Stimulated activated CD8-positive, alpha-beta memory T cell treated with anti-CD3 and anti-CD28 coated beads, Interleukin-7, amount 100 ng/mL, for 48 hours (primary cell): ENCODE measurements at regions not wholly inside any gene's neighbourhood (a gene's known extent, or its start where the extent isn't known, plus 50 kb on each side); places are given as distances from the start of the nearest gene placed in this dataset.

Experiments
- DNase-seq, 2 donors: peaks; one replicate each; pipeline ENCODE4 v3.0.0-alpha.2; 2020; ENCODE audit warnings: low read depth in 1 of 2; ENCODE audit errors: extremely low read depth in 1 of 2

GRCh38 chr1:88407248-88407647 is 276.8 kb upstream of the PKN2 start:
- no peak for DNase-seq

- no peak for DNase-seq
Measured at GRCh38 chr1:88421997-88422396, 262.1 kb upstream of the PKN2 start.

- no peak for DNase-seq
Measured at GRCh38 chr1:88433556-88433955, 250.5 kb upstream of the PKN2 start.

- DNase-seq: no peak
Measured at GRCh38 chr1:88434836-88435235, 249.2 kb upstream of the PKN2 start.

GRCh38 chr1:88441022-88441421 is 243.1 kb upstream of the PKN2 start:
- no peak for DNase-seq

GRCh38 chr1:88451856-88452255 is 232.2 kb upstream of the PKN2 start:
- no peak for DNase-seq

GRCh38 chr1:88453295-88453694 is 230.8 kb upstream of the PKN2 start:
- no peak for DNase-seq

GRCh38 chr1:88454781-88455180 is 229.3 kb upstream of the PKN2 start:
- DNase-seq: no peak

GRCh38 chr1:88455621-88456256 is 228.3 kb upstream of the PKN2 start:
- DNase-seq: no peak

GRCh38 chr1:88457197-88457596 is 226.9 kb upstream of the PKN2 start:
- DNase-seq: no peak

- DNase-seq: no peak
Measured at GRCh38 chr1:88461007-88461406, 223.1 kb upstream of the PKN2 start.

GRCh38 chr1:88462096-88462487 is 222.0 kb upstream of the PKN2 start:
- no peak for DNase-seq

GRCh38 chr1:88462488-88463261 is 221.4 kb upstream of the PKN2 start:
- DNase-seq: no peak

- no peak for DNase-seq
Measured at GRCh38 chr1:88463401-88463985, 220.6 kb upstream of the PKN2 start.

GRCh38 chr1:88466011-88466410 is 218.1 kb upstream of the PKN2 start:
- no peak for DNase-seq

- DNase-seq: no peak
Measured at GRCh38 chr1:88466899-88467580, 217.0 kb upstream of the PKN2 start.

- no peak for DNase-seq
Measured at GRCh38 chr1:88472298-88472697, 211.8 kb upstream of the PKN2 start.

- no peak for DNase-seq
Measured at GRCh38 chr1:88472714-88473113, 211.4 kb upstream of the PKN2 start.

- no peak for DNase-seq
Measured at GRCh38 chr1:88474555-88475304, 209.3 kb upstream of the PKN2 start.

- no peak for DNase-seq
Measured at GRCh38 chr1:88484881-88485280, 199.2 kb upstream of the PKN2 start.

- no peak for DNase-seq
Measured at GRCh38 chr1:88488237-88488636, 195.8 kb upstream of the PKN2 start.
